Dedifferentiated amniotic fluid mesenchymal stem cell (primary cell): ENCODE measurements at regions not wholly inside any gene's neighbourhood (a gene's known extent, or its start where the extent isn't known, plus 50 kb on each side); places are given as distances from the start of the nearest gene placed in this dataset.

Experiments used
- DNase-seq: peaks from one replicate; pipeline ENCODE4 v3.0.0-alpha.2; 2016; ENCODE audit errors: extremely low spot score

- DNase-seq: no peak
Observed at GRCh38 chr11:76298255-76298654, 82.7 kb downstream of the THAP12 start.

GRCh38 chr11:76296731-76297542 lies 84.0 kb downstream of the THAP12 start:
- no peak for DNase-seq

- no peak for DNase-seq
Observed at GRCh38 chr11:76293189-76293631, 86.9 kb upstream of the WNT11 start.

GRCh38 chr11:76292583-76293188 lies 86.4 kb upstream of the WNT11 start:
- DNase-seq: no peak

GRCh38 chr11:76291576-76292526 lies 85.5 kb upstream of the WNT11 start:
- no peak for DNase-seq

GRCh38 chr11:76288166-76288980 lies 82.1 kb upstream of the WNT11 start:
- no peak for DNase-seq

- no peak for DNase-seq
Observed at GRCh38 chr11:76287227-76287626, 80.9 kb upstream of the WNT11 start.

GRCh38 chr11:76285397-76286104 lies 79.2 kb upstream of the WNT11 start:
- no peak for DNase-seq

- no peak for DNase-seq
Observed at GRCh38 chr11:76284161-76284560, 77.9 kb upstream of the WNT11 start.

GRCh38 chr11:76282811-76283595 lies 76.7 kb upstream of the WNT11 start:
- no peak for DNase-seq

- no peak for DNase-seq
Observed at GRCh38 chr11:76282172-76282571, 75.9 kb upstream of the WNT11 start.

- no peak for DNase-seq
Observed at GRCh38 chr11:76281558-76281906, 75.2 kb upstream of the WNT11 start.

- no peak for DNase-seq
Observed at GRCh38 chr11:76280882-76281557, 74.7 kb upstream of the WNT11 start.

GRCh38 chr11:76280151-76280881 lies 74.0 kb upstream of the WNT11 start:
- DNase-seq: no peak

- DNase-seq: no peak
Observed at GRCh38 chr11:76279646-76280045, 73.3 kb upstream of the WNT11 start.

- no peak for DNase-seq
Observed at GRCh38 chr11:76279038-76279437, 72.7 kb upstream of the WNT11 start.

- no peak for DNase-seq
Observed at GRCh38 chr11:76278526-76278925, 72.2 kb upstream of the WNT11 start.

- no peak for DNase-seq
Observed at GRCh38 chr11:76277298-76278175, 71.2 kb upstream of the WNT11 start.
